Testis (tissue), 2 donors: ENCODE measurements at regions not wholly inside any gene's neighbourhood (a gene's known extent, or its start where the extent isn't known, plus 50 kb on each side); places are given as distances from the start of the nearest gene placed in this dataset.

Experiments
- POLR2A ChIP-seq: fragments of 450-650 bp; IDR thresholded peaks from one replicate; pipeline ENCODE4 v1.6.1; 2017; ENCODE audit warnings: antibody characterized with exemption, mild to moderate bottlenecking, moderate library complexity
- TF ChIP-seq, protein P1 (sequence below), 3 experiments: fragments of 450-650 bp in 2 of 3; fragments of 200-600 bp in 1 of 3; sonication (generic) in 1 of 3; IDR thresholded peaks; one replicate each; pipeline ENCODE4 v1.5.1; 2016 to 2019; ENCODE audit warnings: antibody characterized with exemption in 3 of 3, mild to moderate bottlenecking in 2 of 3, moderate library complexity in 1 of 3

GRCh38 chr2:38454081-38454480, 77.0 kb upstream of the ATL2 start:
- TF ChIP-seq, protein P1, sequence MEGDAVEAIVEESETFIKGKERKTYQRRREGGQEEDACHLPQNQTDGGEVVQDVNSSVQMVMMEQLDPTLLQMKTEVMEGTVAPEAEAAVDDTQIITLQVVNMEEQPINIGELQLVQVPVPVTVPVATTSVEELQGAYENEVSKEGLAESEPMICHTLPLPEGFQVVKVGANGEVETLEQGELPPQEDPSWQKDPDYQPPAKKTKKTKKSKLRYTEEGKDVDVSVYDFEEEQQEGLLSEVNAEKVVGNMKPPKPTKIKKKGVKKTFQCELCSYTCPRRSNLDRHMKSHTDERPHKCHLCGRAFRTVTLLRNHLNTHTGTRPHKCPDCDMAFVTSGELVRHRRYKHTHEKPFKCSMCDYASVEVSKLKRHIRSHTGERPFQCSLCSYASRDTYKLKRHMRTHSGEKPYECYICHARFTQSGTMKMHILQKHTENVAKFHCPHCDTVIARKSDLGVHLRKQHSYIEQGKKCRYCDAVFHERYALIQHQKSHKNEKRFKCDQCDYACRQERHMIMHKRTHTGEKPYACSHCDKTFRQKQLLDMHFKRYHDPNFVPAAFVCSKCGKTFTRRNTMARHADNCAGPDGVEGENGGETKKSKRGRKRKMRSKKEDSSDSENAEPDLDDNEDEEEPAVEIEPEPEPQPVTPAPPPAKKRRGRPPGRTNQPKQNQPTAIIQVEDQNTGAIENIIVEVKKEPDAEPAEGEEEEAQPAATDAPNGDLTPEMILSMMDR (IDR thresholded peaks at IDR 0.05): no peak
- no peak for TF ChIP-seq POLR2A
